CD4-positive, alpha-beta T cell (primary cell): ENCODE measurements at regions not wholly inside any gene's neighbourhood (a gene's known extent, or its start where the extent isn't known, plus 50 kb on each side); places are given as distances from the start of the nearest gene placed in this dataset.

Experiments
- ATAC-seq: fragments of 200-7000 bp; cut with Tn5 transposase; one replicate; pipeline ENCODE4 v1.10.0; 2022; ENCODE audit warnings: mild to moderate bottlenecking; ENCODE audit not compliant: poor library complexity
- CTCF ChIA-PET: fragments of 350-600 bp; sonication (Branson Sonifier 250); formaldehyde crosslinking; loops from one replicate; lab custom pipeline; 2021; ENCODE audit warnings: antibody characterized with exemption, inconsistent platforms; lab: Charles Lee
- POLR2A ChIA-PET: fragments of 350-600 bp; sonication (Branson Sonifier 250); formaldehyde crosslinking; loops from one replicate; lab custom pipeline; 2021; ENCODE audit warnings: antibody characterized with exemption, inconsistent platforms; lab: Charles Lee
- DNase-seq, 14 experiments: peaks; one replicate each; pipeline ENCODE4 v3.0.0-alpha.2; 2013 to 2020; ENCODE audit warnings: mixed read lengths in 2 of 14
- H3K27ac ChIP-seq, 2 donors: one replicate each; pipeline versions ENCODE4 v1.5.1 to v1.7.0; 2013; ENCODE audit warnings: low read length in 2 of 2, low read depth in 1 of 2, mild to moderate bottlenecking in 1 of 2
- H3K27me3 ChIP-seq, 2 experiments: 1 replicate in 1 of 2; 2 replicates in 1 of 2; pipeline versions ENCODE4 v1.6.1 to v1.7.0; 2013; ENCODE audit warnings: low read length in 2 of 2, control low read depth in 1 of 2, mild to moderate bottlenecking in 1 of 2, moderate library complexity in 1 of 2; ENCODE audit not compliant: insufficient read depth in 2 of 2, control insufficient read depth in 1 of 2
- H3K36me3 ChIP-seq: one replicate; pipeline ENCODE4 v1.6.1; 2013; ENCODE audit warnings: low read length, control low read depth; ENCODE audit not compliant: insufficient read depth
- H3K4me1 ChIP-seq: one replicate; pipeline ENCODE4 v1.6.1; 2013; ENCODE audit warnings: low read length, control low read depth; ENCODE audit not compliant: insufficient read depth
- H3K4me3 ChIP-seq: one replicate; pipeline ENCODE4 v1.5.1; 2013; ENCODE audit warnings: mild to moderate bottlenecking, low read length, moderate library complexity
- H3K9me3 ChIP-seq, 2 experiments: 1 replicate in 1 of 2; 2 replicates in 1 of 2; pipeline versions ENCODE4 v1.6.1 to v1.7.0; 2013; ENCODE audit warnings: low read length in 2 of 2, mild to moderate bottlenecking in 2 of 2, control low read depth in 1 of 2, moderate library complexity in 1 of 2; ENCODE audit not compliant: control insufficient read depth in 1 of 2, insufficient read depth in 1 of 2
- H3K27ac Mint-ChIP-seq: one replicate; pipeline ENCODE4 v1.8.0; 2020; ENCODE audit warnings: mixed read lengths
- H3K27me3 Mint-ChIP-seq: one replicate; pipeline ENCODE4 v1.8.0; 2021; ENCODE audit warnings: mixed read lengths
- H3K36me3 Mint-ChIP-seq: one replicate; pipeline ENCODE4 v1.8.0; 2021; ENCODE audit warnings: low read depth, mixed read lengths
- H3K4me1 Mint-ChIP-seq: one replicate; pipeline ENCODE4 v1.8.0; 2021; ENCODE audit warnings: low read depth, mixed read lengths
- H3K4me3 Mint-ChIP-seq: one replicate; pipeline ENCODE4 v1.8.0; 2020; ENCODE audit warnings: mild to moderate bottlenecking, mixed read lengths
- H3K9me3 Mint-ChIP-seq: one replicate; pipeline ENCODE4 v1.8.0; 2020; ENCODE audit warnings: mixed read lengths
- CTCF ChIP-seq: fragments of 200-600 bp; IDR thresholded peaks from one replicate; pipeline ENCODE4 v1.8.0; 2022; ENCODE audit warnings: antibody characterized with exemption, mild to moderate bottlenecking
- intact Hi-C, 2 experiments: fragments of 100-400 bp; cut with DNase I in 1 of 2; cut with micrococcal nuclease in 1 of 2; formaldehyde crosslinking; loops; one replicate each; pipeline versions ENCODE4 v1.15.1 to v1.9.0; 2023 to 2025; cut with DNase I, micrococcal nuclease

GRCh38 chr9:88872192-88872946, 118.9 kb upstream of the S1PR3 start:
- ChIA-PET POLR2A (no interaction called here), CTCF (no interaction called here)
- Mint-ChIP-seq H3K27me3 (peaks cover 34% of the 10 kb centered on the region), H3K36me3 (no peaks in the 10 kb centered on the region), H3K9me3 (peaks cover 5% of the 10 kb centered on the region), H3K27ac (no peak overlapping the region), H3K4me3 (no peak overlapping the region), H3K4me1 (no peaks in the 10 kb centered on the region)
- intact Hi-C loops = no loop called here
- DNase-seq = no peak
- H3K4me1 ChIP-seq = no peaks in the 10 kb centered on the region
- no peak for ATAC-seq
- H3K4me3 ChIP-seq = no peak overlapping the region
- no peaks in the 10 kb centered on the region for H3K9me3 ChIP-seq
- H3K36me3 ChIP-seq = no peaks in the 10 kb centered on the region
- H3K27ac ChIP-seq = no peak overlapping the region
- no peaks in the 10 kb centered on the region for H3K27me3 ChIP-seq
- TF ChIP-seq CTCF = no peak

- intact Hi-C loops = no loop called here
Measured at GRCh38 chr9:88873635-88874034, 117.6 kb upstream of the S1PR3 start.

GRCh38 chr9:88874391-88874790, 116.9 kb upstream of the S1PR3 start:
- Mint-ChIP-seq H3K4me3 (no peak overlapping the region), H3K4me1 (no peaks in the 10 kb centered on the region), H3K27me3 (peaks cover 30% of the 10 kb centered on the region), H3K27ac (no peak overlapping the region), H3K9me3 (peaks cover under 1% of the 10 kb centered on the region), H3K36me3 (no peaks in the 10 kb centered on the region)
- Histone ChIP-seq H3K27me3 (peaks cover 0 to 9% of the 10 kb centered on the region in 2 experiments), H3K27ac (no peak overlapping the region), H3K4me3 (no peak overlapping the region), H3K4me1 (no peaks in the 10 kb centered on the region), H3K9me3 (peaks cover 0 to 4% of the 10 kb centered on the region in 2 experiments), H3K36me3 (no peaks in the 10 kb centered on the region)
- intact Hi-C loops = no loop called here
- ChIA-PET CTCF (no interaction called here), POLR2A (no interaction called here)
- TF ChIP-seq CTCF = no peak
- ATAC-seq (no peak), DNase-seq (no peak)

More at GRCh38 chr9:88873635-88874034, 117.6 kb upstream of the S1PR3 start:
- no peak overlapping the region for H3K27ac Mint-ChIP-seq
- peaks cover 0 to 4% of the 10 kb centered on the region in 2 experiments for H3K9me3 ChIP-seq
- ChIA-PET POLR2A (no interaction called here), CTCF (no interaction called here)
- no peaks in the 10 kb centered on the region for H3K36me3 Mint-ChIP-seq
- TF ChIP-seq CTCF = no peak
- no peak overlapping the region for H3K27ac ChIP-seq
- peaks cover 0 to 9% of the 10 kb centered on the region in 2 experiments for H3K27me3 ChIP-seq
- H3K4me3 Mint-ChIP-seq = no peak overlapping the region
- H3K4me1 ChIP-seq = no peaks in the 10 kb centered on the region
- peaks cover 5% of the 10 kb centered on the region for H3K9me3 Mint-ChIP-seq
- DNase-seq = no peak
- H3K4me1 Mint-ChIP-seq = no peaks in the 10 kb centered on the region
- no peak overlapping the region for H3K4me3 ChIP-seq
- H3K36me3 ChIP-seq = no peaks in the 10 kb centered on the region
- peaks cover 35% of the 10 kb centered on the region for H3K27me3 Mint-ChIP-seq
- ATAC-seq = no peak
